ENCODE measurements at regions not wholly inside any gene's neighbourhood (a gene's known extent, or its start where the extent isn't known, plus 50 kb on each side); places are given as distances from the start of the nearest gene placed in this dataset.

GRCh38 chr4:180550106-180550505, 1693.1 kb upstream of the TENM3 start:
- DNase-seq, result no peak
- H2BK5ac ChIP-seq (ENCODE audit: low read depth, low read length, poor library complexity, severe bottlenecking), result no peak overlapping the region
- no peak overlapping the region for H3K4me2 ChIP-seq (ENCODE audit: low read length, poor library complexity, severe bottlenecking)
- no peak overlapping the region for H3K14ac ChIP-seq (ENCODE audit: low read length in 2 of 2)
- no peak overlapping the region for H4K91ac ChIP-seq (ENCODE audit: low read length)
- no peak overlapping the region for H2BK120ac ChIP-seq (ENCODE audit: low read depth, low read length)
- H3K18ac ChIP-seq (ENCODE audit: low read depth in 1 of 2, low read length in 2 of 2), result no peak overlapping the region
- H3K36me3 ChIP-seq (ENCODE audit: control insufficient read depth in 1 of 2, insufficient read depth in 2 of 2, low read depth in 1 of 2, low read length in 2 of 2), result no peaks in the 10 kb centered on the region
- H4K8ac ChIP-seq (ENCODE audit: low read length), result no peak overlapping the region
- no peak overlapping the region for H3K4ac ChIP-seq (ENCODE audit: low read depth in 1 of 2, low read length in 2 of 2)
- H3K9ac ChIP-seq (ENCODE audit: low read length), result no peak overlapping the region
- WGBS, result 79% methylated on average over 6 of the region's 6 CpGs
- H3K4me3 ChIP-seq (ENCODE audit: insufficient read depth in 1 of 2, low read depth in 1 of 2, low read length in 2 of 2), result no peak overlapping the region
- H3K4me1 ChIP-seq (ENCODE audit: control insufficient read depth, insufficient read depth, low read depth, low read length), result no peaks in the 10 kb centered on the region
- H2AK5ac ChIP-seq (ENCODE audit: low read length, severe bottlenecking), result no peak overlapping the region
- no peak overlapping the region for H3K23ac ChIP-seq (ENCODE audit: low read length in 2 of 2)
- H3K79me1 ChIP-seq (replicated peaks; ENCODE audit: low read length, poor library complexity, severe bottlenecking), result no peaks in the 10 kb centered on the region
- H2AFZ ChIP-seq (ENCODE audit: low read depth, low read length), result no peak overlapping the region
- peaks cover 6% of the 10 kb centered on the region for H3K9me3 ChIP-seq (ENCODE audit: control insufficient read depth, low read length)
- H3K27ac ChIP-seq (ENCODE audit: low read length, poor library complexity, severe bottlenecking), result no peak overlapping the region
- no peak overlapping the region for H2BK12ac ChIP-seq (ENCODE audit: low read length in 2 of 2)
- no peaks in the 10 kb centered on the region for H3K27me3 ChIP-seq (ENCODE audit: control insufficient read depth in 1 of 2, insufficient read depth in 1 of 2, low read length in 2 of 2)
- H2BK15ac ChIP-seq (ENCODE audit: low read depth, poor library complexity, severe bottlenecking), result no peak overlapping the region

GRCh38 chr4:180557348-180557747, 1685.9 kb upstream of the TENM3 start:
- Histone ChIP-seq H3K9me3 (ENCODE audit: control insufficient read depth, low read length) (no peaks in the 10 kb centered on the region), H3K4me3 (ENCODE audit: insufficient read depth in 1 of 2, low read depth in 1 of 2, low read length in 2 of 2) (no peak overlapping the region), H2BK5ac (ENCODE audit: low read depth, low read length, poor library complexity, severe bottlenecking) (no peak overlapping the region), H4K91ac (ENCODE audit: low read length) (no peak overlapping the region), H2BK120ac (ENCODE audit: low read depth, low read length) (no peak overlapping the region), H3K79me1 (replicated peaks; ENCODE audit: low read length, poor library complexity, severe bottlenecking) (no peaks in the 10 kb centered on the region), H4K8ac (ENCODE audit: low read length) (no peak overlapping the region), H2AK5ac (ENCODE audit: low read length, severe bottlenecking) (no peak overlapping the region), H3K9ac (ENCODE audit: low read length) (no peak overlapping the region), H2AFZ (ENCODE audit: low read depth, low read length) (no peak overlapping the region), H2BK15ac (ENCODE audit: low read depth, poor library complexity, severe bottlenecking) (no peak overlapping the region), H3K4me1 (ENCODE audit: control insufficient read depth, insufficient read depth, low read depth, low read length) (no peaks in the 10 kb centered on the region), H3K36me3 (ENCODE audit: control insufficient read depth in 1 of 2, insufficient read depth in 2 of 2, low read depth in 1 of 2, low read length in 2 of 2) (no peaks in the 10 kb centered on the region), H3K4me2 (ENCODE audit: low read length, poor library complexity, severe bottlenecking) (no peak overlapping the region), H3K14ac (ENCODE audit: low read length in 2 of 2) (no peak overlapping the region), H2BK12ac (ENCODE audit: low read length in 2 of 2) (no peak overlapping the region), H3K23ac (ENCODE audit: low read length in 2 of 2) (no peak overlapping the region), H3K27me3 (ENCODE audit: control insufficient read depth in 1 of 2, insufficient read depth in 1 of 2, low read length in 2 of 2) (no peaks in the 10 kb centered on the region), H3K4ac (ENCODE audit: low read depth in 1 of 2, low read length in 2 of 2) (no peak overlapping the region), H3K27ac (ENCODE audit: low read length, poor library complexity, severe bottlenecking) (no peak overlapping the region), H3K18ac (ENCODE audit: low read depth in 1 of 2, low read length in 2 of 2) (no peak overlapping the region)
- DNase-seq, result no peak
- 94% methylated on average over 1 of the region's 3 CpGs for WGBS

GRCh38 chr4:180557950-180558349, 1685.3 kb upstream of the TENM3 start:
- H3K27me3 ChIP-seq (ENCODE audit: control insufficient read depth in 1 of 2, insufficient read depth in 1 of 2, low read length in 2 of 2), result no peaks in the 10 kb centered on the region
- no peak overlapping the region for H3K4me3 ChIP-seq (ENCODE audit: insufficient read depth in 1 of 2, low read depth in 1 of 2, low read length in 2 of 2)
- no peak overlapping the region for H4K91ac ChIP-seq (ENCODE audit: low read length)
- H2AK5ac ChIP-seq (ENCODE audit: low read length, severe bottlenecking), result no peak overlapping the region
- no peaks in the 10 kb centered on the region for H3K9me3 ChIP-seq (ENCODE audit: control insufficient read depth, low read length)
- no peak overlapping the region for H2BK120ac ChIP-seq (ENCODE audit: low read depth, low read length)
- H2BK5ac ChIP-seq (ENCODE audit: low read depth, low read length, poor library complexity, severe bottlenecking), result no peak overlapping the region
- no peak overlapping the region for H3K27ac ChIP-seq (ENCODE audit: low read length, poor library complexity, severe bottlenecking)
- no peak overlapping the region for H2AFZ ChIP-seq (ENCODE audit: low read depth, low read length)
- no peak for DNase-seq
- 49% methylated on average over 2 of the region's 4 CpGs for WGBS
- H2BK12ac ChIP-seq (ENCODE audit: low read length in 2 of 2), result no peak overlapping the region
- no peak overlapping the region for H3K4me2 ChIP-seq (ENCODE audit: low read length, poor library complexity, severe bottlenecking)
- no peak overlapping the region for H2BK15ac ChIP-seq (ENCODE audit: low read depth, poor library complexity, severe bottlenecking)
- no peaks in the 10 kb centered on the region for H3K4me1 ChIP-seq (ENCODE audit: control insufficient read depth, insufficient read depth, low read depth, low read length)
- no peak overlapping the region for H3K4ac ChIP-seq (ENCODE audit: low read depth in 1 of 2, low read length in 2 of 2)
- H3K18ac ChIP-seq (ENCODE audit: low read depth in 1 of 2, low read length in 2 of 2), result no peak overlapping the region
- H4K8ac ChIP-seq (ENCODE audit: low read length), result no peak overlapping the region
- no peak overlapping the region for H3K9ac ChIP-seq (ENCODE audit: low read length)
- H3K79me1 ChIP-seq (replicated peaks; ENCODE audit: low read length, poor library complexity, severe bottlenecking), result no peaks in the 10 kb centered on the region
- no peaks in the 10 kb centered on the region for H3K36me3 ChIP-seq (ENCODE audit: control insufficient read depth in 1 of 2, insufficient read depth in 2 of 2, low read depth in 1 of 2, low read length in 2 of 2)
- no peak overlapping the region for H3K23ac ChIP-seq (ENCODE audit: low read length in 2 of 2)
- H3K14ac ChIP-seq (ENCODE audit: low read length in 2 of 2), result no peak overlapping the region

- Histone ChIP-seq H3K4me3 (ENCODE audit: insufficient read depth in 1 of 2, low read depth in 1 of 2, low read length in 2 of 2) (no peak overlapping the region), H3K36me3 (ENCODE audit: control insufficient read depth in 1 of 2, insufficient read depth in 2 of 2, low read depth in 1 of 2, low read length in 2 of 2) (no peaks in the 10 kb centered on the region), H2BK5ac (ENCODE audit: low read depth, low read length, poor library complexity, severe bottlenecking) (no peak overlapping the region), H3K27me3 (ENCODE audit: control insufficient read depth in 1 of 2, insufficient read depth in 1 of 2, low read length in 2 of 2) (no peaks in the 10 kb centered on the region), H2BK120ac (ENCODE audit: low read depth, low read length) (no peak overlapping the region), H3K18ac (ENCODE audit: low read depth in 1 of 2, low read length in 2 of 2) (no peak overlapping the region), H3K79me1 (replicated peaks; ENCODE audit: low read length, poor library complexity, severe bottlenecking) (no peaks in the 10 kb centered on the region), H3K23ac (ENCODE audit: low read length in 2 of 2) (no peak overlapping the region), H3K9ac (ENCODE audit: low read length) (no peak overlapping the region), H4K8ac (ENCODE audit: low read length) (no peak overlapping the region), H3K4me1 (ENCODE audit: control insufficient read depth, insufficient read depth, low read depth, low read length) (no peaks in the 10 kb centered on the region), H3K4ac (ENCODE audit: low read depth in 1 of 2, low read length in 2 of 2) (no peak overlapping the region), H3K27ac (ENCODE audit: low read length, poor library complexity, severe bottlenecking) (no peak overlapping the region), H2BK12ac (ENCODE audit: low read length in 2 of 2) (no peak overlapping the region), H2BK15ac (ENCODE audit: low read depth, poor library complexity, severe bottlenecking) (no peak overlapping the region), H2AK5ac (ENCODE audit: low read length, severe bottlenecking) (no peak overlapping the region), H2AFZ (ENCODE audit: low read depth, low read length) (no peak overlapping the region), H4K91ac (ENCODE audit: low read length) (no peak overlapping the region), H3K14ac (ENCODE audit: low read length in 2 of 2) (no peak overlapping the region), H3K4me2 (ENCODE audit: low read length, poor library complexity, severe bottlenecking) (no peak overlapping the region), H3K9me3 (ENCODE audit: control insufficient read depth, low read length) (no peaks in the 10 kb centered on the region)
- 59% methylated on average over 7 of the region's 7 CpGs for WGBS
- no peak for DNase-seq
These were observed 1684.8 kb upstream of the TENM3 start for GRCh38 chr4:180558427-180558826.

All from mesenchymal stem cell (in vitro differentiated cells and primary cell).